ENCODE measurements at regions not wholly inside any gene's neighbourhood (a gene's known extent, or its start where the extent isn't known, plus 50 kb on each side); places are given as distances from the start of the nearest gene placed in this dataset.

- FAIRE-seq (no peak), DNase-seq (ENCODE audit: insufficient read length) (no peak)
Observed at GRCh38 chr13:34465423-34465922, 476.6 kb upstream of the NBEA start.

GRCh38 chr13:34466301-34466700 lies 475.8 kb upstream of the NBEA start:
- DNase-seq (ENCODE audit: insufficient read length) (no peak), FAIRE-seq (no peak)
- no peak for TF ChIP-seq TAF1 (IDR thresholded peaks at IDR 0.05; ENCODE audit: borderline replicate concordance, low read depth, low read length)
- no peak for TF ChIP-seq POLR2A (IDR thresholded peaks at IDR 0.05; ENCODE audit: low read depth, low read length)
- no peak for TF ChIP-seq POLR2AphosphoS5 (IDR thresholded peaks at IDR 0.05; ENCODE audit: low read depth, low read length)

More at GRCh38 chr13:34465423-34465922, 476.6 kb upstream of the NBEA start:
- TF ChIP-seq TAF1 (IDR thresholded peaks at IDR 0.05; ENCODE audit: borderline replicate concordance, low read depth, low read length) (no peak), POLR2AphosphoS5 (IDR thresholded peaks at IDR 0.05; ENCODE audit: low read depth, low read length) (no peak), POLR2A (IDR thresholded peaks at IDR 0.05; ENCODE audit: low read depth, low read length) (no peak)

- no peak for TF ChIP-seq POLR2A (IDR thresholded peaks at IDR 0.05; ENCODE audit: low read depth, low read length)
- TF ChIP-seq TAF1 (IDR thresholded peaks at IDR 0.05; ENCODE audit: borderline replicate concordance, low read depth, low read length), result no peak
- TF ChIP-seq POLR2AphosphoS5 (IDR thresholded peaks at IDR 0.05; ENCODE audit: low read depth, low read length), result no peak
- DNase-seq (ENCODE audit: insufficient read length) (no peak), FAIRE-seq (no peak)
Observed at GRCh38 chr13:34467450-34468083, 474.5 kb upstream of the NBEA start.

- no peak for FAIRE-seq
- TF ChIP-seq TAF1 (IDR thresholded peaks at IDR 0.05; ENCODE audit: borderline replicate concordance, low read depth, low read length), result no peak
- TF ChIP-seq POLR2A (IDR thresholded peaks at IDR 0.05; ENCODE audit: low read depth, low read length), result no peak
- no peak for DNase-seq (ENCODE audit: insufficient read length)
Observed at GRCh38 chr13:34469196-34469986, 472.7 kb upstream of the NBEA start.

GRCh38 chr13:34474187-34474868 lies 467.7 kb upstream of the NBEA start:
- FAIRE-seq, result no peak
- TF ChIP-seq POLR2A (IDR thresholded peaks at IDR 0.05; ENCODE audit: low read depth, low read length), result no peak
- TF ChIP-seq TAF1 (IDR thresholded peaks at IDR 0.05; ENCODE audit: borderline replicate concordance, low read depth, low read length), result no peak
- TF ChIP-seq POLR2AphosphoS5 (IDR thresholded peaks at IDR 0.05; ENCODE audit: low read depth, low read length), result no peak
- no peak for DNase-seq (ENCODE audit: insufficient read length)

GRCh38 chr13:34478376-34478775 lies 463.7 kb upstream of the NBEA start:
- FAIRE-seq (no peak), DNase-seq (ENCODE audit: insufficient read length) (no peak)
- TF ChIP-seq POLR2A (IDR thresholded peaks at IDR 0.05; ENCODE audit: low read depth, low read length), result no peak
- no peak for TF ChIP-seq POLR2AphosphoS5 (IDR thresholded peaks at IDR 0.05; ENCODE audit: low read depth, low read length)
- TF ChIP-seq TAF1 (IDR thresholded peaks at IDR 0.05; ENCODE audit: borderline replicate concordance, low read depth, low read length), result no peak

GRCh38 chr13:34502011-34502410 lies 440.1 kb upstream of the NBEA start:
- no peak for TF ChIP-seq POLR2AphosphoS5 (IDR thresholded peaks at IDR 0.05; ENCODE audit: low read depth, low read length)
- no peak for TF ChIP-seq TAF1 (IDR thresholded peaks at IDR 0.05; ENCODE audit: borderline replicate concordance, low read depth, low read length)
- TF ChIP-seq POLR2A (IDR thresholded peaks at IDR 0.05; ENCODE audit: low read depth, low read length), result no peak
- DNase-seq (ENCODE audit: insufficient read length), result no peak
- no peak for FAIRE-seq

- FAIRE-seq (no peak), DNase-seq (ENCODE audit: insufficient read length) (no peak)
- TF ChIP-seq TAF1 (IDR thresholded peaks at IDR 0.05; ENCODE audit: borderline replicate concordance, low read depth, low read length), result no peak
- no peak for TF ChIP-seq POLR2AphosphoS5 (IDR thresholded peaks at IDR 0.05; ENCODE audit: low read depth, low read length)
- TF ChIP-seq POLR2A (IDR thresholded peaks at IDR 0.05; ENCODE audit: low read depth, low read length), result no peak
Observed at GRCh38 chr13:34502621-34503020, 439.4 kb upstream of the NBEA start.

GRCh38 chr13:34506796-34507195 lies 435.3 kb upstream of the NBEA start:
- DNase-seq (ENCODE audit: insufficient read length), result no peak
- TF ChIP-seq POLR2A (IDR thresholded peaks at IDR 0.05; ENCODE audit: low read depth, low read length), result no peak
- FAIRE-seq, result no peak

GRCh38 chr13:34507630-34508029 lies 434.4 kb upstream of the NBEA start:
- DNase-seq (ENCODE audit: insufficient read length), result no peak
- FAIRE-seq, result no peak
- TF ChIP-seq POLR2A (IDR thresholded peaks at IDR 0.05; ENCODE audit: low read depth, low read length) (no peak), TAF1 (IDR thresholded peaks at IDR 0.05; ENCODE audit: borderline replicate concordance, low read depth, low read length) (no peak), POLR2AphosphoS5 (IDR thresholded peaks at IDR 0.05; ENCODE audit: low read depth, low read length) (no peak)

GRCh38 chr13:34512817-34513216 lies 429.3 kb upstream of the NBEA start:
- DNase-seq (ENCODE audit: insufficient read length) (no peak), FAIRE-seq (no peak)
- no peak for TF ChIP-seq POLR2AphosphoS5 (IDR thresholded peaks at IDR 0.05; ENCODE audit: low read depth, low read length)
- no peak for TF ChIP-seq POLR2A (IDR thresholded peaks at IDR 0.05; ENCODE audit: low read depth, low read length)
- TF ChIP-seq TAF1 (IDR thresholded peaks at IDR 0.05; ENCODE audit: borderline replicate concordance, low read depth, low read length), result no peak
